PC-9 (cell line): ENCODE measurements at regions not wholly inside any gene's neighbourhood (a gene's known extent, or its start where the extent isn't known, plus 50 kb on each side); places are given as distances from the start of the nearest gene placed in this dataset.

ENCODE experiments used
- BruUV-seq: library from RNA; stranded (reverse); fragments of 400-500 nt; replicated peaks from 2 replicates; lab custom pipeline; 2021; lab: Mats Ljungman, UMichigan
- CTCF ChIA-PET: fragments of 300-600 bp; sonication (Branson Sonifier 250); formaldehyde crosslinking; loops from one replicate; lab custom pipeline; 2022; ENCODE audit warnings: antibody characterized with exemption; lab: Charles Lee
- POLR2A ChIA-PET: fragments of 300-600 bp; sonication (Branson Sonifier 250); formaldehyde crosslinking; loops from one replicate; lab custom pipeline; 2022; ENCODE audit warnings: antibody characterized with exemption; ENCODE audit not compliant: unreplicated experiment; lab: Charles Lee
- DNase-seq, 2 experiments: peaks; one replicate each; pipeline versions ENCODE4 v3.0.0 to v3.0.0-alpha.2; 2015 to 2022; ENCODE audit warnings: mixed read lengths in 1 of 2
- H2AFZ ChIP-seq: fragments of 200-600 bp; sonication (generic); 2 replicates; pipeline ENCODE4 v1.8.1; 2017; ENCODE audit warnings: antibody characterized with exemption
- H3F3A ChIP-seq: fragments of 200-600 bp; sonication (generic); 2 replicates; pipeline ENCODE4 v1.8.1; 2017; ENCODE audit warnings: antibody characterized with exemption, mild to moderate bottlenecking, low read depth; ENCODE audit not compliant: insufficient read depth
- H3K27ac ChIP-seq: fragments of 200-600 bp; sonication (generic); 2 replicates; pipeline ENCODE4 v1.6.1; 2016; ENCODE audit warnings: mixed run types
- H3K27me3 ChIP-seq: fragments of 200-600 bp; sonication (generic); 2 replicates; pipeline ENCODE4 v1.6.1; 2016; ENCODE audit warnings: low read depth, mixed run types; ENCODE audit not compliant: insufficient read depth
- H3K36me3 ChIP-seq: fragments of 200-600 bp; sonication (generic); 2 replicates; pipeline ENCODE4 v1.6.1; 2016; ENCODE audit warnings: low read depth, mixed run types
- H3K4me1 ChIP-seq: fragments of 200-600 bp; sonication (generic); replicated peaks from 2 replicates; pipeline ENCODE4 v1.6.1; 2016; ENCODE audit warnings: mixed run types; ENCODE audit not compliant: insufficient read depth
- H3K4me2 ChIP-seq: fragments of 200-600 bp; sonication (generic); 2 replicates; pipeline ENCODE4 v1.6.1; 2017; ENCODE audit warnings: mixed run types
- H3K4me3 ChIP-seq: fragments of 200-600 bp; sonication (generic); 2 replicates; pipeline ENCODE4 v1.6.1; 2016; ENCODE audit warnings: mixed run types
- H3K79me2 ChIP-seq: fragments of 200-600 bp; sonication (generic); 2 replicates; pipeline ENCODE4 v1.6.1; 2017; ENCODE audit warnings: low read depth, mixed run types
- H3K9me2 ChIP-seq: fragments of 200-600 bp; sonication (generic); 2 replicates; pipeline ENCODE4 v1.8.1; 2017; ENCODE audit warnings: mild to moderate bottlenecking; ENCODE audit not compliant: insufficient read depth
- H3K9me3 ChIP-seq: fragments of 200-600 bp; sonication (generic); 2 replicates; pipeline ENCODE4 v1.8.1; 2016; ENCODE audit warnings: low read depth; ENCODE audit not compliant: insufficient read depth
- H4K20me1 ChIP-seq: fragments of 200-600 bp; sonication (generic); 2 replicates; pipeline ENCODE4 v1.8.1; 2017; ENCODE audit not compliant: insufficient read depth
- CTCF ChIP-seq: fragments of 200-600 bp; sonication (generic); conservative IDR thresholded peaks from 2 replicates; pipeline ENCODE4 v1.6.1; 2017; ENCODE audit warnings: mixed run types, antibody characterized with exemption, mild to moderate bottlenecking, moderate library complexity
- EZH2 ChIP-seq: fragments of 200-600 bp; sonication (generic); IDR thresholded peaks from 2 replicates; pipeline ENCODE4 v1.8.0; 2017; ENCODE audit warnings: antibody characterized with exemption, low read depth
- intact Hi-C: fragments of 100-400 bp; cut with micrococcal nuclease; formaldehyde crosslinking; loops from one replicate; pipeline ENCODE4 v1.10.0; 2022; ENCODE audit not compliant: unreplicated experiment

DNA sequence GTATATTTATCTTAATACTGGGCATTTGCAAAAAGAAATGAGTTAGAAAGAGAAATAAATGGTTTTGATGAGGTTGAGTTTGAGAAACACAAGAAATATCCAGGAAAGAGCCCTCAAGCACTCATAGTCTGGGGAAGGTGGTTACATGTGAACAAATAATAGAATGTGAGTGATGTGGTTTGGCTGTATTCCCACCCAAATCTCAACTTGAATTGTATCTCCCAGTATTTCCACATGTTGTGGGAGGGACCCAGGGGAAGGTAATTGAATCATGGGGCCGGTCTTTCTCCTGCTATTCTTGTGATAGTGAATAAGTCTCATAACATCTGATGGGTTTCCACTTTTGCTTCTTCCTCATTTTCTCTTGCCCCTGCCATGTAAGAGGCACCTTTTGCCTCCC lies 334.1 kb downstream of the COL12A1 start:
- intact Hi-C loops, result no loop called here
- no peak for TF ChIP-seq EZH2
- TF ChIP-seq CTCF, result no peak
- Histone ChIP-seq H3K4me1 (no peaks in the 10 kb centered on the region), H3K79me2 (no peaks in the 10 kb centered on the region), H4K20me1 (no peaks in the 10 kb centered on the region), H3K9me3 (no peaks in the 10 kb centered on the region), H3K27ac (no peak overlapping the region), H3F3A (no peaks in the 10 kb centered on the region), H3K27me3 (no peaks in the 10 kb centered on the region), H3K4me3 (no peak overlapping the region), H3K36me3 (no peaks in the 10 kb centered on the region), H3K4me2 (no peak overlapping the region), H3K9me2 (no peaks in the 10 kb centered on the region), H2AFZ (no peak overlapping the region)
- POLR2A ChIA-PET, result no interaction called here
- DNase-seq, result no peak
- CTCF ChIA-PET, result no interaction called here
- BruUV-seq, result no TSS peak

- Histone ChIP-seq H3F3A (no peaks in the 10 kb centered on the region), H3K9me2 (no peaks in the 10 kb centered on the region), H3K4me2 (no peak overlapping the region), H3K4me3 (no peak overlapping the region), H3K27ac (no peak overlapping the region), H3K4me1 (no peaks in the 10 kb centered on the region), H3K9me3 (no peaks in the 10 kb centered on the region), H4K20me1 (no peaks in the 10 kb centered on the region), H3K27me3 (no peaks in the 10 kb centered on the region), H3K36me3 (no peaks in the 10 kb centered on the region), H3K79me2 (no peaks in the 10 kb centered on the region), H2AFZ (no peak overlapping the region)
- no peak for DNase-seq
- ChIA-PET CTCF (no interaction called here), POLR2A (no interaction called here)
- no TSS peak for BruUV-seq
- intact Hi-C loops, result no loop called here
- no peak for TF ChIP-seq CTCF
- TF ChIP-seq EZH2, result no peak
These were observed 335.4 kb downstream of the COL12A1 start for GRCh38 chr6:74870403-74870802.

DNA sequence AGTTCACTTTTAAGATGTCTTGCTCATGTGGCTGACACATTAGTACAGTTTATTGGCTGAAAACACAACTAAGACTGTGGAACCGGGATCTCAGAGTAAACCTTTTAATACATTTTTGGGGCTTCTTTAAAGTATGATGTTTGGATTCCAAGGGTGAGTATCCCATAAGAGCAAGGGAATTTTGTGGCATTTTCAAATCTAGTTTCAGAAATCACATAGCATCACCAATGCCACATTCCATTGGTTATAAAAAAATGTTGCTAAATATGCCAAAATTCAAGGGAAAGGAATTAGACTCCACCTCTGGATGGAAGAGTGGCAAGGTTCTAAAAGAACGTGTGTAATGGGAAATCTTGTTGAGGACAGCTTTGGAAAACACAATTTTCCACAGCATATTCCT lies 338.6 kb downstream of the COL12A1 start:
- Histone ChIP-seq H3F3A (no peaks in the 10 kb centered on the region), H4K20me1 (no peaks in the 10 kb centered on the region), H3K9me3 (no peaks in the 10 kb centered on the region), H2AFZ (no peak overlapping the region), H3K4me2 (no peak overlapping the region), H3K79me2 (no peaks in the 10 kb centered on the region), H3K4me1 (no peaks in the 10 kb centered on the region), H3K36me3 (no peaks in the 10 kb centered on the region), H3K9me2 (no peaks in the 10 kb centered on the region), H3K4me3 (no peak overlapping the region), H3K27ac (no peak overlapping the region), H3K27me3 (no peaks in the 10 kb centered on the region)
- TF ChIP-seq CTCF (no peak), EZH2 (no peak)
- no TSS peak for BruUV-seq
- intact Hi-C loops, result no loop called here
- CTCF ChIA-PET, result no interaction called here
- POLR2A ChIA-PET, result no interaction called here
- DNase-seq, result no peak
